PFSK-1 (cell line): ENCODE measurements at regions not wholly inside any gene's neighbourhood (a gene's known extent, or its start where the extent isn't known, plus 50 kb on each side); places are given as distances from the start of the nearest gene placed in this dataset.

ENCODE experiments used
- FOXP2 ChIP-seq: optimal IDR thresholded peaks from 2 replicates; pipeline ENCODE3; 2011; ENCODE audit warnings: borderline replicate concordance, control low read depth, inconsistent platforms; ENCODE audit not compliant: insufficient read depth; ENCODE audit errors: extremely low read length, extremely low read depth
- POLR2AphosphoS5 ChIP-seq: IDR thresholded peaks from 2 replicates; pipeline ENCODE4 v1.6.1; 2012; ENCODE audit warnings: low read depth, mild to moderate bottlenecking, control low read depth, low read length, moderate library complexity
- REST ChIP-seq, 2 experiments: IDR thresholded peaks; 2 replicates each; pipeline versions ENCODE4 v1.6.1 to v1.8.0; 2011 to 2012; ENCODE audit warnings: low read depth in 2 of 2, low read length in 2 of 2, control low read depth in 1 of 2, inconsistent platforms in 1 of 2, mild to moderate bottlenecking in 1 of 2, moderate library complexity in 1 of 2; ENCODE audit not compliant: insufficient read depth in 1 of 2
- SIN3A ChIP-seq: IDR thresholded peaks from 2 replicates; pipeline ENCODE4 v1.6.1; 2012; ENCODE audit warnings: mild to moderate bottlenecking, low read length, moderate library complexity, borderline replicate concordance; ENCODE audit not compliant: insufficient read depth
- TAF1 ChIP-seq: IDR thresholded peaks from 2 replicates; pipeline ENCODE4 v1.6.1; 2012; ENCODE audit warnings: low read length, control low read depth, borderline replicate concordance; ENCODE audit not compliant: insufficient read depth

- TF ChIP-seq SIN3A (no peak), TAF1 (no peak), POLR2AphosphoS5 (no peak), FOXP2 (no peak), REST (IDR thresholded peaks at IDR 0.05; ENCODE audit: insufficient read depth in 1 of 2, low read depth in 2 of 2, low read length in 2 of 2) (no peak)
These were observed 505.1 kb upstream of the TMPRSS15 start for GRCh38 chr21:18908641-18909040.

- TF ChIP-seq FOXP2 (no peak), TAF1 (no peak), SIN3A (no peak), REST (IDR thresholded peaks at IDR 0.05; ENCODE audit: insufficient read depth in 1 of 2, low read depth in 2 of 2, low read length in 2 of 2) (no peak), POLR2AphosphoS5 (no peak)
These were observed 510.3 kb upstream of the TMPRSS15 start for GRCh38 chr21:18913914-18914313.

- TF ChIP-seq SIN3A (no peak), REST (IDR thresholded peaks at IDR 0.05; ENCODE audit: insufficient read depth in 1 of 2, low read depth in 2 of 2, low read length in 2 of 2) (no peak), FOXP2 (no peak), POLR2AphosphoS5 (no peak), TAF1 (no peak)
These were observed 511.0 kb upstream of the TMPRSS15 start for GRCh38 chr21:18914570-18914969.

GRCh38 chr21:18917622-18918021 lies 514.0 kb upstream of the TMPRSS15 start:
- TF ChIP-seq REST (IDR thresholded peaks at IDR 0.05; ENCODE audit: insufficient read depth in 1 of 2, low read depth in 2 of 2, low read length in 2 of 2) = no peak
- no peak for TF ChIP-seq TAF1
- TF ChIP-seq POLR2AphosphoS5 = no peak
- TF ChIP-seq SIN3A = no peak
- no peak for TF ChIP-seq FOXP2

- TF ChIP-seq TAF1 (no peak), FOXP2 (no peak), SIN3A (no peak), REST (IDR thresholded peaks at IDR 0.05; ENCODE audit: insufficient read depth in 1 of 2, low read depth in 2 of 2, low read length in 2 of 2) (no peak), POLR2AphosphoS5 (no peak)
These were observed 527.7 kb upstream of the TMPRSS15 start for GRCh38 chr21:18931237-18931636.
